ENCODE measurements at regions not wholly inside any gene's neighbourhood (a gene's known extent, or its start where the extent isn't known, plus 50 kb on each side); places are given as distances from the start of the nearest gene placed in this dataset.

DNA sequence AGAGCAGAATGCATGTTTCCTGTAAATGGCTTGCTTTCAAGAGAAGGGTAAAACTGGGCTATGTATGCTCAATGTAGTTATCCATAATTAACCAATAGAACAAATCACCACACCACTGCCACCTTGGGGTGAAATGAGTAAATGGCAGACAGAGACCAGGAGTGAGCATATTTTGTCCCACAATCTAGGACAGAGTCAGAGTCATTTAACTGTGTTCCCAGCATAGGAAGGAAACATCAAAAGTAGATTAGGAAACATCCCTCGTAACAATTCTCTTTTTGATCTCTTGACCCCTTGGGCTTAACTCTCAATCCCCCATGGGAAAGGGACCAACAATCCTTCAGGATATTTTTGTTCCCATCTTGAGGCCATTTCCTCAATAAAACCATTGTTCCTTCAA, 224.8 kb downstream of the NHLRC3 start:
- H3K4me3 ChIP-seq (ENCODE audit: low read length in 2 of 2): no peak overlapping the region
- no peaks in the 10 kb centered on the region for H3K27me3 ChIP-seq (ENCODE audit: control insufficient read depth in 1 of 2, insufficient read depth in 2 of 2, low read length in 1 of 2)
- H3K27ac ChIP-seq (ENCODE audit: low read depth in 1 of 2, low read length in 2 of 2): no peak overlapping the region
- intact Hi-C loops (cut with DNase I): loop anchor here (2.0 to 10.0 kb wide), 4 partner anchors 116 to 352 kb away; no protein-coding TSS in a partner anchor
- DNase-seq (no peak), ATAC-seq (ENCODE audit: low FRiP score) (peak; percentile 75)
- H3K36me3 ChIP-seq (ENCODE audit: control insufficient read depth in 1 of 2, insufficient read depth in 2 of 2, low read length in 1 of 2): no peaks in the 10 kb centered on the region
- 59 to 84% methylated on average over 1 of the region's 1 CpG for WGBS, 2 donors
- no peaks in the 10 kb centered on the region for H3K4me1 ChIP-seq (ENCODE audit: control insufficient read depth in 1 of 2, insufficient read depth in 2 of 2, low read length in 2 of 2)
- no peaks in the 10 kb centered on the region for H3K9me3 ChIP-seq (ENCODE audit: control insufficient read depth, low read length)

DNA sequence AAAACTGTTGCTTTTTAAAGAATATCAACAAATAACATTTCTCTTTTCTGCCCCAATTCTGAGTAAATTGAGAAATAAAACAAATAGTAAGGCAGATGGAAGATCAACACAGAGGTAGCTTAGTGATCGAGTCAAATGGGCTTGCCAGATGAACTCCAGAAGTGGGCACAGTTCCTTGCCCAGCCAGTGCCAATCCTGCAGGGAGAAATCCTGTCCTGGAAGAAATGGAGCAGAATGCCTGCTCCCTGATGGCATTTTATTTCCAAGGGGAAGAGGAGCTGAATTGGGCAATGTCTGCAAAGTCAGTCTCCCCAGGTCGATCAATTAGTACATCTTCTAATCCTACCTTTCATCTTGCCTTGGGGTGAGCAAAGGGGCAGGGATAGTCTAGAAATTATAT, 225.3 kb downstream of the NHLRC3 start:
- Histone ChIP-seq H3K4me1 (ENCODE audit: control insufficient read depth in 1 of 2, insufficient read depth in 2 of 2, low read length in 2 of 2) (peaks cover 0 to 2% of the 10 kb centered on the region in 2 donors), H3K9me3 (ENCODE audit: control insufficient read depth, low read length) (no peaks in the 10 kb centered on the region), H3K36me3 (ENCODE audit: control insufficient read depth in 1 of 2, insufficient read depth in 2 of 2, low read length in 1 of 2) (no peaks in the 10 kb centered on the region), H3K27me3 (ENCODE audit: control insufficient read depth in 1 of 2, insufficient read depth in 2 of 2, low read length in 1 of 2) (no peaks in the 10 kb centered on the region), H3K27ac (ENCODE audit: low read depth in 1 of 2, low read length in 2 of 2) (no peak overlapping the region), H3K4me3 (ENCODE audit: low read length in 2 of 2) (no peak overlapping the region)
- intact Hi-C loops (cut with DNase I): loop anchor here (2.0 to 10.0 kb wide), 4 partner anchors 116 to 351 kb away; no protein-coding TSS in a partner anchor
- no peak for ATAC-seq (ENCODE audit: low FRiP score)
- no peak for DNase-seq
- WGBS, 2 donors: 40 to 48% methylated on average over 2 of the region's 2 CpGs

DNA sequence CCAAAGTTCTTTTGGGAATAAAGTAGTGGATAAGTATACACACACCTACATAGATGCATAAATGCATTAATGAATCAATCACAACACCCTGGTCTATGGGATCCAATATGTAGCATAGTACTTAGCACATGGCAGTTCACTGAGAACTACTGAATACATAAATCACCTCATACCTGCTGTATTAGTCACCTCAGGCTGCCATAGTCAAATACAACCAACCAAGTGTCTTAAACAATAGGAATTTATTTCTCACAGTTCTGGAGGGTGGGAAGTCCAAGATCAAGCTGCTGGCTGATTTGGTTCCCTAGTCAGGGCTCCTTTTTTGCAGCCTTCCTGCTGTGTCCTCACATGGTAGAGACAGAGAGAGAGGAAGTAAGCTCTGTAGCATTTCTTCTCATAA, 228.2 kb downstream of the NHLRC3 start:
- Histone ChIP-seq H3K4me1 (ENCODE audit: control insufficient read depth in 1 of 2, insufficient read depth in 2 of 2, low read length in 2 of 2) (peaks cover 2 to 5% of the 10 kb centered on the region in 2 donors), H3K27ac (ENCODE audit: low read depth in 1 of 2, low read length in 2 of 2) (no peak overlapping the region), H3K9me3 (ENCODE audit: control insufficient read depth, low read length) (no peaks in the 10 kb centered on the region), H3K27me3 (ENCODE audit: control insufficient read depth in 1 of 2, insufficient read depth in 2 of 2, low read length in 1 of 2) (no peaks in the 10 kb centered on the region), H3K36me3 (ENCODE audit: control insufficient read depth in 1 of 2, insufficient read depth in 2 of 2, low read length in 1 of 2) (no peaks in the 10 kb centered on the region), H3K4me3 (ENCODE audit: low read length in 2 of 2) (no peak overlapping the region)
- intact Hi-C loops (cut with DNase I): loop anchor here in 1 of 2 donors (10.0 kb wide), 1 partner anchor 348 kb away; no protein-coding TSS in a partner anchor
- DNase-seq (no peak), ATAC-seq (ENCODE audit: low FRiP score) (no peak)

DNA sequence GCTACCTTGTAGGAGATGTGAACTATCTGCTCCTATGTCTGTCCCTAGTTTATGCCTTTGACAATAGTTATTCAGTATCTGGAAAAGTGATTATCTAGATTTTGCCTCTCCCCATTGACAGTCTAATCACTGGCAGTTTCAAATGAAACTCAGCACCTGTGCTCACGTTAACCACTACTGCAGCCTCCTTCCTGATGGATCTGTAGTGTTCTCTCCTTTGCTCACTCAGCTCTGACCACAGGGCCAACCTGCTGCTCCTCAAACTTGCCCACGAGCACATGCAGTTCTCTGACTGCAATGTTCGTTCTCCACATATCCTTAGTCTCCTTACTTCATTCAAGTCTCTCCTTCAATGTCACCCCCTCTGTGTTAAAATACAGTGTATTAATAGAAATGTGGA, 230.1 kb downstream of the NHLRC3 start:
- ATAC-seq (ENCODE audit: low FRiP score) (no peak), DNase-seq (no peak)
- Histone ChIP-seq H3K36me3 (ENCODE audit: control insufficient read depth in 1 of 2, insufficient read depth in 2 of 2, low read length in 1 of 2) (no peaks in the 10 kb centered on the region), H3K27ac (ENCODE audit: low read depth in 1 of 2, low read length in 2 of 2) (no peak overlapping the region), H3K4me3 (ENCODE audit: low read length in 2 of 2) (no peak overlapping the region), H3K4me1 (ENCODE audit: control insufficient read depth in 1 of 2, insufficient read depth in 2 of 2, low read length in 2 of 2) (peaks cover 2 to 5% of the 10 kb centered on the region in 2 donors), H3K9me3 (ENCODE audit: control insufficient read depth, low read length) (no peaks in the 10 kb centered on the region), H3K27me3 (ENCODE audit: control insufficient read depth in 1 of 2, insufficient read depth in 2 of 2, low read length in 1 of 2) (no peaks in the 10 kb centered on the region)
- intact Hi-C loops (cut with DNase I): loop anchor here in 1 of 2 donors (10.0 kb wide), 1 partner anchor 346 kb away; no protein-coding TSS in a partner anchor
- WGBS, 2 donors: 89 to 91% methylated on average over 3 of the region's 3 CpGs

DNA sequence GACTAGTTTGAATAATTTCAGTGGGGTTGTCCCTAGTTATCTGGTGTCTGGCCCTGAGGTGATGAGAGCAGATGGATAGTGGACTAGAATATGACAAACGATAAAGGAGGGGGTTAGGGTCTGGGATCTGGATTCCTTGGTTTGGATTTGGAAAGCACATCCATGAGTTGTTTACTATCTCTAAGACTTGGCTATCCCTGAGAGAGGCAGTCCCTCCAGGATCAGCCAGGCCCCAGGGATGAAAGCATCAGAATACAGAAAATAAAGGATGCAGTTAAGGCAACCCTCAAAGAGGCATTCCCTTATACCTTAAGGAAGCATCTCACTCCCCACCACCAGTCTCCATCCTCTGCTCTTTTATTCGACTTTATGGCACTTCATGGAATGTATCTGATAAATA, 230.7 kb downstream of the NHLRC3 start:
- intact Hi-C loops (cut with DNase I): loop anchor here in 1 of 2 donors (10.0 kb wide), 1 partner anchor 346 kb away; no protein-coding TSS in a partner anchor
- ATAC-seq (ENCODE audit: low FRiP score) (no peak), DNase-seq (no peak)
- H3K9me3 ChIP-seq (ENCODE audit: control insufficient read depth, low read length): no peaks in the 10 kb centered on the region
- no peak overlapping the region for H3K4me3 ChIP-seq (ENCODE audit: low read length in 2 of 2)
- no peak overlapping the region for H3K27ac ChIP-seq (ENCODE audit: low read depth in 1 of 2, low read length in 2 of 2)
- H3K4me1 ChIP-seq (ENCODE audit: control insufficient read depth in 1 of 2, insufficient read depth in 2 of 2, low read length in 2 of 2): peaks cover 2 to 5% of the 10 kb centered on the region in 2 donors
- H3K27me3 ChIP-seq (ENCODE audit: control insufficient read depth in 1 of 2, insufficient read depth in 2 of 2, low read length in 1 of 2): no peaks in the 10 kb centered on the region
- no peaks in the 10 kb centered on the region for H3K36me3 ChIP-seq (ENCODE audit: control insufficient read depth in 1 of 2, insufficient read depth in 2 of 2, low read length in 1 of 2)
- 62 to 75% methylated on average over 2 of the region's 2 CpGs for WGBS, 2 donors

DNA sequence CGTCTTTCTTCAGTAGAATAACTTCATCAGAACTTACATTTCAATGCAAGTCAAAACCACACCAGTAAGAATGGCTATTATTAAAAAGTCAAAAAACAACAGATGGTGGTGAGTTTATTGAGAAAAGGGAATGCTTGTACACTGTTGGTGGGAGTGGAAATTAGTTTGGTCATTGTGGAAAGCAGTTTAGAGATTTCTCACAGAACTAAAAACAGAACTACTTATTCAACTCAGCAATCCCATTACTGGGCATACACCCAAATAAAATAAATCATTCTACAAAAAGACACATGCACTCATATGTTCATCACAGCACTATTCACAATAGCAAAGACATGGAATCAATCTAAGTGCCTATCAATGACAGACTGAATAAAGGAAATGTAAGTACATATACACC, 231.2 kb downstream of the NHLRC3 start:
- Histone ChIP-seq H3K27me3 (ENCODE audit: control insufficient read depth in 1 of 2, insufficient read depth in 2 of 2, low read length in 1 of 2) (no peaks in the 10 kb centered on the region), H3K4me1 (ENCODE audit: control insufficient read depth in 1 of 2, insufficient read depth in 2 of 2, low read length in 2 of 2) (peaks cover 2 to 5% of the 10 kb centered on the region in 2 donors), H3K27ac (ENCODE audit: low read depth in 1 of 2, low read length in 2 of 2) (no peak overlapping the region), H3K4me3 (ENCODE audit: low read length in 2 of 2) (no peak overlapping the region), H3K36me3 (ENCODE audit: control insufficient read depth in 1 of 2, insufficient read depth in 2 of 2, low read length in 1 of 2) (no peaks in the 10 kb centered on the region), H3K9me3 (ENCODE audit: control insufficient read depth, low read length) (no peaks in the 10 kb centered on the region)
- 68 to 73% methylated on average over 1 of the region's 1 CpG for WGBS, 2 donors
- intact Hi-C loops (cut with DNase I): loop anchor here in 1 of 2 donors (10.0 kb wide), 1 partner anchor 345 kb away; no protein-coding TSS in a partner anchor
- ATAC-seq (ENCODE audit: low FRiP score) (no peak), DNase-seq (no peak)

DNA sequence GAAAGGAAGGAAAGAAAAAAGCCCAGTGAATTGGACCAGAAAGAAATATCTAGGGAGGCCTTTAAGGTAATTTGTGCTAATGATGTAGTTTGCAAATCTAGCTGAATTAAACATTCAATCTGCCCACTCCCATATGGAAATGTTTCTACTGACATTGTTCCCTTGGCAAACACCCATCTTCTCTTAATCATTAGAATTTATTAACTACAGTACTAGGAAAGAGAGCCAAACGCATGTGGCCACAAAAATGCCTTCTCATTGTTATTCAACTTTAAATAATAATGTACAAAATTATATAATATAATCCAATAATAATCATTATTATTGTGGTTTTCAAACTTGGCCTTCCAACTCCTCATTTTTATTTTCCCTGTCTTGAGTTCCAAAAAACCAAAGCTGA, 234.7 kb downstream of the NHLRC3 start:
- no peak overlapping the region for H3K4me3 ChIP-seq (ENCODE audit: low read length in 2 of 2)
- H3K9me3 ChIP-seq (ENCODE audit: control insufficient read depth, low read length): no peaks in the 10 kb centered on the region
- no peak overlapping the region for H3K27ac ChIP-seq (ENCODE audit: low read depth in 1 of 2, low read length in 2 of 2)
- H3K27me3 ChIP-seq (ENCODE audit: control insufficient read depth in 1 of 2, insufficient read depth in 2 of 2, low read length in 1 of 2): no peaks in the 10 kb centered on the region
- DNase-seq: no peak
- H3K36me3 ChIP-seq (ENCODE audit: control insufficient read depth in 1 of 2, insufficient read depth in 2 of 2, low read length in 1 of 2): no peaks in the 10 kb centered on the region
- WGBS, 2 donors: 86 to 97% methylated on average over 1 of the region's 1 CpG
- H3K4me1 ChIP-seq (ENCODE audit: control insufficient read depth in 1 of 2, insufficient read depth in 2 of 2, low read length in 2 of 2): peaks cover 2 to 5% of the 10 kb centered on the region in 2 donors
- intact Hi-C loops (cut with DNase I): loop anchor here in 1 of 2 donors (5.0 kb wide), 1 partner anchor 329 kb away; the partner anchor contains the start of gene LHFPL6
- no peak for ATAC-seq (ENCODE audit: low FRiP score)

DNA sequence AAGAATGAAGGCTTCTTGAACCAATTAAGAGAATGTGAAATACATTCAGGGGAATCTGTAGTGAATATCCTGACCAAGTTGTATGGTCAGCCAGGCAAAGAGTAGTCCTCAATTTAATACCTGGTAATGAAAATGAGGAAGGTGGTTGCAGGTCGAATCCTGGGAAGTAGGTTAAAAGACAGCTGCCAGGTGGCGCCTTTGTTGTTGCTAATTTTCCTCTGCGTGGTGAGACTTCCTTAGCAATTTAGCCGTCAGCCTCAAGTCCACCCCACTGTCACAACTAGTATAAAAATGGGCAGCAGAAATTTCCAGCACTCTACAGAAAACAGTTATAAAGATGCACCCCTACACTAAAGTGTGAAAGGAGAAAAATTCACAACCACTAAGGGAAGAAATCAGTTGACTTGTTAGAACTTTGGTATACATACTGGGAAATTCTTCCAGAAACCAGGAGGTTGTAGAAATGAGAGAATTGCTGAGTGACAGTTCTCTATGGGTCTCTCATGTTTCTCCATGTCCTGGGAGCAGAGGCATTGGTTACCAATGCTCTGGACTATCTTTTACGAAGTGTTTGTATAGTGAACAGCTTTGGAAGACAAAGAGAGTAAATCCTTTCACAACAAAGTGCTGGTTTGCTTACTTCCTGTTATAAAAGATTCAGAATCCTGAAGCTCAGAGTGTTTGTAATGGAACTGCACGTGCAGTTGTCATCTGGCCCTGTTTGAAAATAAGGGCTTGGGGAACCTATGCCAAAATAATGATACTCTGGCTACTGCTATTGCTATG, 235.9 kb downstream of the NHLRC3 start:
- Histone ChIP-seq H3K9me3 (ENCODE audit: control insufficient read depth, low read length) (no peaks in the 10 kb centered on the region), H3K4me3 (ENCODE audit: low read length in 2 of 2) (no peak overlapping the region), H3K36me3 (ENCODE audit: control insufficient read depth in 1 of 2, insufficient read depth in 2 of 2, low read length in 1 of 2) (no peaks in the 10 kb centered on the region), H3K4me1 (ENCODE audit: control insufficient read depth in 1 of 2, insufficient read depth in 2 of 2, low read length in 2 of 2) (peaks cover 0 to under 1% of the 10 kb centered on the region in 2 donors), H3K27me3 (ENCODE audit: control insufficient read depth in 1 of 2, insufficient read depth in 2 of 2, low read length in 1 of 2) (no peaks in the 10 kb centered on the region), H3K27ac (ENCODE audit: low read depth in 1 of 2, low read length in 2 of 2) (no peak overlapping the region)
- ATAC-seq (ENCODE audit: low FRiP score) (no peak), DNase-seq (no peak)
- intact Hi-C loops (cut with DNase I): loop anchor here in 1 of 2 donors (5.0 kb wide), 1 partner anchor 328 kb away; the partner anchor contains the start of gene LHFPL6
- 65 to 77% methylated on average over 6 of the region's 6 CpGs for WGBS, 2 donors
